Fibroblast of peridontal ligament (primary cell): ENCODE measurements at regions not wholly inside any gene's neighbourhood (a gene's known extent, or its start where the extent isn't known, plus 50 kb on each side); places are given as distances from the start of the nearest gene placed in this dataset.
A peak's percentile ranks its signal among the peaks of the same experiment; 100 is the strongest.

Experiments
- DNase-seq: peaks from one replicate; pipeline ENCODE4 v3.0.0-alpha.2; 2010; ENCODE audit errors: extremely low read depth

GRCh38 chr2:40690525-40690924, 238.6 kb upstream of the SLC8A1 start:
- DNase-seq: peak; percentile 1

DNA sequence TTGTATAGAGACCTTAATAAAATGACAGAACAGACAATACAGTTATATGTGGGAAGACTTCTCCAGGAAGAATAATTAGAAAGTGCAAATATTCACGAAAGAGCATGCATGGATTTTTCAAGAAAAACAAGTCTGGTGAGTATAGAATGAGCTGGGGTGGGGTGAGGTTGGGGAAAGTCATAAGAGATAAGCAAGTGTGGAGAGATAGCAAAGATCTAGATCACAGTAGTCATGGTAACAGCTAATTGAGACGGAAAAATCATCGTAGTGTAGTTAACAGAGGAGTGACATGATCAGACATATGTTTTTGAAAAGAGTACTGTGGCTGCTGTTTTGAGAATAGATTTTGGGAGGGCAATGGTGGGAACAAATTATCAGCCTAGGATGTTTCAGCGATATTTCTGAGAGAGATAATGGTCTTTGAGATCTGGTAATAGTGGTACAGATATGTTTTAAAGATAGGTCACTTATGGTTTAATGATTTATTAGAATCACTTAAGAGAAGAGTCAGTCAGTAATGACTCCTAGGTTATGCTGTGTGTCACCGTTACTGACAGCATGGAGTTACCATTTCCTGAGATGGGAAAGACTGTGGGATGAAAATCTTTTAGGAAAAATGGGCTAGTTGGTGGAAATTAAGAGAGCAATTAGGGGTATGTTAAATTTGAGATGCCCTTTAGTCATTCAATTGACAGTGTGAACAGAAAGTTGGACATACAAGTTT, 248.5 kb upstream of the SLC8A1 start:
- DNase-seq: no peak

DNA sequence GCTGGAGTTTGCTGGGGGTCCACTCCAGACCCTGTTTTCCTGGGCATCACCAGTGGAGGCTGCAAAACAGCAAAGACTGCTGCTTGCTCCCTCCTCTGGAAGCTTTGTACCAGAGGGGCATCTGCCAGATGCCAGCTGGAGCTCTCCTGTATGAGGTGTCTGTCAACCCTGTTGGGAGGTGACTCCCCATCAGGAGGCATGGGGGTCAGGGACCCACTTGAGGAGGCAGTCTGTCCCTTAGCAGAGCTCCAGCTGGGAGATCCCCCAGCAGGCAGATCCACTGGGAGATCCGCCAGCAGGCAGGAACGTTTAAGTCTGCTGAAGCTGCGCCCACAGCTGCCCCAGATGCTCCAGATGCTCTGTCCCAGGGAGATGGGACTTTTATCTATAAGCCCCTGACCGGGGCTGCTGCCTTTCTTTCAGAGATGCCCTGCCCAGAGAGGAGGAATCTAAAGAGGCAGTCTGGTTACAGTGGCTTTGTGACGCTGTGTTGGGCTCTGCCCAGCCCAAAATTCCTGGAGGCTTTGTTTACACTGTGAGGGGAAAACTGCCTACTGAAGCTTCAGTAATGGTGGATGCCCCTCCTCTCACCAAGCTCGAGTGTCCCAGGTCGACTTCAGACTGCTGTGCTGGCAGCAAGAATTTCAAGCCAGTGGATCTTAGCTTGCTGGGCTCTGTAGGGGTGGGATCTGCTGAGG, 260.5 kb upstream of the SLC8A1 start:
- peak; percentile 36 for DNase-seq

GRCh38 chr2:40716879-40717278, 265.0 kb upstream of the SLC8A1 start:
- peak; percentile 88 for DNase-seq

- DNase-seq: no peak
Measured at GRCh38 chr2:40719414-40719813, 267.5 kb upstream of the SLC8A1 start.

DNA sequence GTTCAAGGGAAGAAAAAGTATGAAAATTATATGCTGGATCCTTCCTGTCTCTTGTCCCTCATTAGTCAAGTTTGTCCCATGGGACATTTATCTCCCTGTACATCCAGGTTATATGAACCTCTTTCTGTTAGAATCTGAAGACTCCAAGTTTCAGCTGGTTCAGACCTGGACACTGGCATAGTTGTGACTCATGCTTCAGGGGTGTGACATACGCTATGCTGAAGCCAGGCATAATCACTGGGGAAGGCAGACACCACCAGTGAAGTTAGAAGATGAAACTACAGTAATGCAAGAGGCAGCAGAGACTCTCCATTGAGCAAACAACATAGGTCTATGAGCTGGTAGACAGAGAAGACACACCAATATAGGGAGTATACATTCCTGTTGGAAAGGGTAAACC, 269.7 kb upstream of the SLC8A1 start:
- peak; percentile 54 for DNase-seq

- DNase-seq: no peak
Measured at GRCh38 chr2:40723194-40723593, 271.3 kb upstream of the SLC8A1 start.

- DNase-seq: no peak
Measured at GRCh38 chr2:40725040-40725439, 273.1 kb upstream of the SLC8A1 start.

DNA sequence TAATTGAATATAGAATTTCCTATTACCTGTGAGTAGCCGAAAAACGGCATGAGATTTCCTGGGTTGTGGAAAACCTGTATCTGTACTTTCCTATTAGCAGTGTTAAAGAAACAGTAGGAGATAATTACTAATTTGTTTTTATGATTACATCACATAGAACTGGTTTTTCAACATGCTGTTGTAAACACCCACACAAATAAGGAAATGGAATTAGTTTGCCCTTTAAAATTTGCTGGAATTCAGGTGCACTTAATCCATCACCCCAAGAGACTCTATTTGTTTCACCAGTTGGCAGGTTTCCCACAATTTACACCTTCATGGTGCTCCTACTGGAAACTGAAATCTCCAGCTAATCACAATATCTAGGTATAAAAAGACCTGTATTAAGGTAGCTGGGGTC, 274.1 kb upstream of the SLC8A1 start:
- no peak for DNase-seq

DNA sequence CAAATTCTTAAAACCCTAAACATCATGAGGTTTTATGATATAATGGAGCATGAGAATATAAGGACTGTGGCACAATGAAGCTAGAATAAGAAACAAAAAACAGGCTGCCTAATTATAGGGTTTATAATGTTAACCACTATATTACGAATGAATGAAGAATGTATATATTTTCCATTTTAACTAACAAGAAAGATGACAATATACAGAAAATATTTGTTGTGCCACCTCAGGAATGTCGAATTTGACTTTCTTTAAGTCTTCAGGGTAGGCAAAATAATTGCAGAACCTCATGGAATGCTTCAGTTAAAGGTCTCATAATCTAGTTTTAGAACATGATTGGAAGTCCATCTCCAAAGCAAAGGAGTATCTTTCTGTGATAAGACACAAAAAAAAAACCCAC, 282.9 kb upstream of the SLC8A1 start:
- DNase-seq: peak; percentile 85

- DNase-seq: no peak
Measured at GRCh38 chr2:40737180-40737579, 285.3 kb upstream of the SLC8A1 start.

DNA sequence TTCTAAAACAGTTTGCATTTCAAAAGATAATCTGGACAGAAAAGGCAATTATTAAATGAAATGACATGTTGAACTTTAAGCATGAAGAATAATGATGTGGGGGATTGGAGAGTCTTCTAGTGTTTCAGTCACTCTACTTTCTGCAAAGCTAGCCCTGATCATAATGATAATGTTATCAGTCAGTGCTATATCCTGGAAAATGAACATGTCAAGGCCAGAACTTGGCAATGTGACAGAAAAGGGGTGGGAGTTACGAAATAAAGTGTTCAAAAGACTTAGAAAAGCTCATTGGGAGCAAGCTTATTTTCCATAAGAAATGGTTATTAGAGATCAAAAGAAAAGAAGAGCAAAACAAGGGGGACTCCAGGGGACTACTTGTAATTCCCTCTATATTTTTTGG, 288.5 kb upstream of the SLC8A1 start:
- DNase-seq: no peak

DNA sequence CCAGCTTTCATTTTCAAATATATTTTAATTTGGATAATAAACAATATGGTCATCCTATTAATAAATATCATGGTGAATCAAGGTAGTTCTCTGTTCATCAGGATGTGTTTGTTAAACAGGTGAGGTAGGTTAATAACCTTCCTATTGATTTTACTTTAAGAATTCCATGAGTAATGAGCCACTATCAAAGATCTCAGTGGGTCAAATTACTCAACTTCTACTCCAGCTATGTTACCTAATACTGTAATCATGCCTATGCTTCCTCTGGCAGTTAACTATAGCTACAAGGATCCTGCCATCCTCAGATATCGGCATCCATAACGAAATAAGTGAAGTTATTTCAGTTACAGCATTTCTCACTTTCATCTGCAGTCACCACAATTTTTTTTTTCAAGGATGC, 289.6 kb upstream of the SLC8A1 start:
- DNase-seq: no peak

DNA sequence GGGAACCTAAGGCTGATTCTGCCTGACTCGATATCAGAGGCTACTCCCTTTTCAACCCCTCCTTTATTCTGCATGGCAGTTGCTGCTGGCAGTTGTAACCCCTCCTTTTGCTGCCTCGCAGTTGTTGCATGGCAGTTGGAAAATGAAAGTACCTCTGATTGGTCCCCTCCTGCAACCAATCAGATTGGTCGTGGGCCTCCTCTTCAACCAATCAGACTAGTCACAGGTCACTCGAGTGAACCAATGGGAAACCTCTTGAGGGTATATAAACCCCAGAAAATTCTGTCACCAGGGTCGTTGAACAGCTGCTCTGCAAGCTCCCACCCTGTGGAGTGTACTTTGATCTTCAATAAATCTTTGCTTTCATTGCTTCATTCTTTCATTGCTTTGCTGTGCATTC, 294.3 kb upstream of the SLC8A1 start:
- no peak for DNase-seq

DNA sequence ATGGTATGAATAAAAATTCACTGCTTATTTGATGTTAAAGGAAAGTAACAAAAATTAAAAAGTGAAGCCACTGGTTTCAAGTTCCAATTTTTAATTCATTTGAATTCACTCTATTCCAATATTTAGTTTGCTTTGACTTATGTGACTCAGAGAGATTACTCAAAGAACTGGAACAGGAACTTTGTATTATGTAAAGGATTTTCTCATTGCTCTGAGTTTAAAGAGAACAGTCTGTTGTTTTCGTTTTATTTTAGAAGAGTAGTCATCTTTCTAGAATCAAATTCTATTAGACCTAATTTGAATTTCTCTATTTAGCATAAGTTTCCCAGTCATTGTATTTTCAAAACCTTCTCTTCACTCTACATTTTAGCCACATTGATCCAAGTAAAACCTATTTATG, 300.1 kb upstream of the SLC8A1 start:
- DNase-seq: peak; percentile 52

DNA sequence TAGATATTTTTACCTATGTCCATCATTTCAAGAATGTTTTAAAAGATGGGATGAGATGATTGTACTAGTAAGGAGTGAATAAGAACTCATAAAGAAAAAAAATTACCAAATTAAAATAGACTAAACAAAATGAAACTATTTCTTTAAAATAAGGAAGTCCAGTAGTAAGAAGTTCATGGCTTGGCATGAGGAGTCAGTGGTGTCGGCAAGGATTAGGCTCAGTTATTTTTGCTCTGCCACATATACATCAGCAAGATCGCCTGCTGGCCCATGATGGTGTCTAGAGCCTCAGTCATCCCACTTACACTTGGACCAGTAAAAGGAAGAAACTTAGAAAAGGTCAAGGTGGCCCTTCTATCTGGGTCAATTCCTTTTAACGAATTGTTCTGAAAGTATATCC, 300.9 kb upstream of the SLC8A1 start:
- DNase-seq: no peak

DNA sequence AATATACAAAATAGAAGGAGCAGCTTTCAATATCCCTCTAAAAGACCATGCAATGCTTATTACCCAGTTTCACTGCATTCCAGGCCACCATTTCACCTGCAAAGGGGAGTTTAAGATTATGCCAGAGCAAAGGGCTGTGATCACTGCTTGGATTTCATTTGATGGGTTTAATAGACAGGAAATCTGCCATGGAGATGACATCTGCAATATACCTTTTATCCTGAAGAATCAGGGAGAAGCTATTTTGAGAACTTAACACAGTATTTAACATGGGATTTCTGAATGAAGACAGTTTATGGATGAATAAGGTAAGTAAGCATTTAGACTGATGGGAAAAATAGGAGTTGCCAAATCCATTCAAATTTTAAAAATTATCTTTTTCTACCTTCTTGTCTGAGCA, 303.0 kb upstream of the SLC8A1 start:
- DNase-seq: no peak

GRCh38 chr2:40758401-40759155, 306.7 kb upstream of the SLC8A1 start:
- DNase-seq: peak; percentile 36

DNA sequence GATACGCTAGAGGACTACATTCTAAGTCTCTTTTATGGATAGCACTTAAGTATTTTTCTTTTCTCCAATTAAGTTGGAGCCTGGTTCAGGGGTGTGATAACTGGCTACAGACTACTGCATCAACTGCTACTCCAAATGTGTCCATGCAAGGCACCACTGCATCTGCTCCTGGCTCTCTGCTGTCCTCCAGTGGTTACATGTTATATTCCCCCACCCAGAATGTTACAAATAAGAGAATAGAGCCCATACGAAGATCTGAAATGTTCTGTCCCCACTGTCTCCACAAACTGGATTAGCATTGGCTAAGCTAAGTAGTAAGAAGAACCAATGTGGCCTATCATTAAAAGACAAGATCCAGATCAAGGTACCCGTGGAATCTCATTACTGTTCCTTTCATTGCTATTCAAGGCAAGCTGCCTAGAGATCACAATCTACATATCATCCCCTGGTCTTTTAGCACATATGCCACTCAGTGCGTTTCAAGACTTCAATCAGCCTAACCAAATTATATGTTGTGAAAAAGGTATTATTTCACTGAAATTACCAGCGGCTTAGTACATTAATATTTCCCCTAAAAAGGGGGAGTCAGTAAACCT, 308.3 kb upstream of the SLC8A1 start:
- peak; percentile 80 for DNase-seq

- DNase-seq: no peak
Measured at GRCh38 chr2:40773291-40773690, 321.4 kb upstream of the SLC8A1 start.

GRCh38 chr2:40783704-40784103, 331.8 kb upstream of the SLC8A1 start:
- DNase-seq: no peak

DNA sequence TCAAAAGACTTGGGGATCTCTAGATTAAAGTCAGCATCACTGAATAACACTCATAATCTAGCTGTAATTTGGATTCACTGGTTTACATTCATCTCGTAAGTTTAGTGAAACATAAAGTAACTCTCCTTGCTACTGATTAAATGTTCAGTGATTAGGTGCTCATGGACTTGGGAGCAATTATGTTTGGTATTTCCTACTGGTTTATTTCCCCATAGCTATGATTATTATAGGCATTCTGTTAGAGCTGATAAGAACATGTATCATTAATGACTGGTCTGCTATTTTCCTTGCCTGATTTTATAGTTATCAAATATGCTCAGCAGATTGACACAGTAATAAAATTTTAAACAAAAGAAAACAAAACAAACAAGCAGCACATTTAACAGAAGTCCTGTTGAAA, 334.7 kb upstream of the SLC8A1 start:
- no peak for DNase-seq
